DMS53 (cell line): ENCODE measurements at regions not wholly inside any gene's neighbourhood (a gene's known extent, or its start where the extent isn't known, plus 50 kb on each side); places are given as distances from the start of the nearest gene placed in this dataset.

Experiments used
- DNase-seq: peaks from one replicate; lab custom pipeline; 2025; lab: John Stamatoyannopoulos, UW

- no peak for DNase-seq
These were observed 92.3 kb upstream of the ESRRG start for GRCh38 chr1:216815260-216816131.

DNA sequence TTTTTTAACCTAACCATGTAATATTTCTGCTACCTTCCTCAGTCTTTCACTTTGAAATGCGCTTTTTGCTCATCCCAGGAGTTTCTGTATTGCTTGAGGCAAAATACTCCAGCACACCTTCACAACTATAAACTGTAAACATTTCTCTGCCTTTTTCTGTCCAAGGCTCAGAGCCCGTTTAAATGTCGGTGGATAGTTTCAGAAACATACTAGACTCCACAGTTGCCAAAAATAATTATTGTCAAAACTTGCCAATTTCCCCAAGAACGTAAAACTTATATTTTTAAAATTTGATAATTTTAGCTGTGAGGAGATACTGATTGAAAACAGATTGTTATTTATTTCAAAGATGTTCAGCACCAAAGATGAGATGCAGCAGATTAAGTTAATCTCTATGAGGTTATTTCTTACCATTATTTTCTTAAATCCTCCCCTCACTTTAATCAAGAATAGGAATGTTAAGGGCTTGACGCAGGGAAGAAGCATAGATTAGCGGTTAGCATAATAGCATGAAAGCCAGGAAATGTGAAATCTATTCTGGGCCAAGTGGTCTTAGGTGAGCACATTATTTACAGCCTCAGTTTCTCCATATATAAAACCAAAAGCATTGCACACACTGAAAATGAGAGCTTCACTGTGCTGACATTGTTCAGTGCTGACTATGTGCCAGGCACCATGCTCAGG lies 91.5 kb upstream of the ESRRG start:
- DNase-seq = no peak

GRCh38 chr1:216812966-216813365 lies 89.7 kb upstream of the ESRRG start:
- no peak for DNase-seq

DNA sequence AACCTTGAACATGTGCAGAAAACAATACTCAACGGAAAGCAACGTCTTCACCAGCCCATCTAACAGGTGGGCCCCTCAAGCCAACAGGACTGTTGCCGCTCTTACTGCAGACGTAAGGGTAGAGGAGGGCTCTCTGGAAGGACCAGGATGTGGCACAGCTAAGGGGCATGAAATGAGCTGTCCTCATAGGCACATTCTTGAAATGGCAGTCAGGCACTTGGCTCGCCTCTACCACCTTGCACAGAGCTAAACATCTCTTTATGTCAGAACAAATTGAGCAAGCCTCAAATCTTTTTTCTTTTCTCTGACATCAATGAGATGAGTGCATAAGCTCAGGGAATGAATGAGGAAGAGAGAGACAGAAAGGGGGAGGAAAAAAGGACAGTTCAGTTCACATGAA lies 86.4 kb upstream of the ESRRG start:
- DNase-seq = no peak

GRCh38 chr1:216807696-216808095 lies 84.5 kb upstream of the ESRRG start:
- no peak for DNase-seq

- no peak for DNase-seq
These were observed 82.7 kb upstream of the ESRRG start for GRCh38 chr1:216805953-216806352.

DNA sequence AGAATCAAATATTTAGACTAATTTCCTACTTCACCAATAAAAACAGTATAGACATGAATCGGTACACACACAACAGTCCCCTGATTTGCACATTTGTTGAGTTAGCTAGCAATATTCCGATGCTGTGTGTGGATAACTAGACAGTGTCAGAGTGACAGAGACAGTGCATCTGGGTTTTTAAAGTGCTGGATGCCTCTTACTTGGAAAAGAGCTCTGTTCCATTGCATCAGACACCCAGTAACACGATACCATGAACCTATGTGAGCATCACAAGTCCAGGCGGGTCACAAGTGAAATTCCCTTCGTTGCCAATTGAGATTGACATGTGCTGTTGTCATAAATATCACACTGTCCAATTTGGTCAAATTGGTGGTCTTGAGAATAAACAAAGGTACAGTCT lies 82.0 kb upstream of the ESRRG start:
- DNase-seq = no peak

- no peak for DNase-seq
These were observed 80.9 kb upstream of the ESRRG start for GRCh38 chr1:216804111-216804510.

DNA sequence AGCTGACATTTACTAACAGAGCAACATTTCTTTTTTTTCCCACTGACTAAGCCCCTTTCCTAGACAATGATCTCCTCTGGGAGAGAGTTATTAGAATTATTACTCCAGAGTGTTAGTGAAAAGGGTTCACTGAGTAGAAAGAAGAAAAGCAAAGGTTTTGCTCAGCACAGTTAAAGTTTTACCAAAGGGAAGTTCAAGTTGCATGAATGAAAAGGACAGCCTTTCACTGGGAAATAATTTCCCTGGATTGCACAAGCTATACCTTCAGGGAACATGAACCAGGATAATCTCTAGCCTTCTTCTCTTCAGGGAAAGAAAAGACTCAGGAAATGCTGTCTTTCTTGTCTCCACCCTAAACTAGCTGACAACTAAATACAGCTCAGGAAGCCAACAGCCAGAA lies 71.4 kb upstream of the ESRRG start:
- DNase-seq = no peak

- no peak for DNase-seq
These were observed 70.7 kb upstream of the ESRRG start for GRCh38 chr1:216793973-216794372.

DNA sequence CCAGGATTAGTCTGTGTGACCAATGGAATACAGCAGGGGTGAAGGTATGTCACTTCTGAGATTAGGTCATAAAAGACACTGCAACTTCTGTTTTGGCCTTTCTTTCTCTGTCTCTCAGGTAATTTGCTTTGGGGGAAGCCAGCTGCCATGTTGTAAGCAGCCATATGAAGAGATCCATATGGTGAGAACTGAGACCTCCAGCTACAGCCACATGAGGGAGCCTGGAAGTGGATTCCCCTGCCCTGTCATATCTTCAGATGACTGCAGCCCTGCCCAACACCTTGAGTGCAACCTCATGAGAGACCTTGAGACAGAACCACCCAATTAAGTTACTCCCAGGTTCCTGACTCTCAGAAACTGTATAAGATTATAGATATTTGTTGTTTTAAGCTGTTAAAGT lies 70.1 kb upstream of the ESRRG start:
- DNase-seq = no peak

DNA sequence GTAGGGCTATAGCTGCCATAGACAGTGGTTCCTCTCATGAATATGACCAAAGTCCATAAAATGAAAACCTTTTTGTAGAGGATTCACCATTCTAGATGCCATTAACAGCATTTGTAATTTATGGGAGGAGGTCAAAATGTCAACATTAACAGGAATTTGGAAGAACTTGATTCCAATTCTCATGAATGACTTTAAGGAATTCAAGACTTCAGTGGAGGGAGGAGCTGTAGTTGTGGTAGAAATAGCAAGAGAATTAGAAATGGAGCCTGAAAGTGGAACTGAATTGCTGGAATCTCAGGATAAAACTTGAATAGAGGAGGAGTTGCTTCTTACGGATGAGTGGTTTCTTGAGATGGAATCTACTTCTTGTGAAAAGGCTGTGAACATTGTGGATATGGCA lies 65.4 kb upstream of the ESRRG start:
- DNase-seq = no peak

DNA sequence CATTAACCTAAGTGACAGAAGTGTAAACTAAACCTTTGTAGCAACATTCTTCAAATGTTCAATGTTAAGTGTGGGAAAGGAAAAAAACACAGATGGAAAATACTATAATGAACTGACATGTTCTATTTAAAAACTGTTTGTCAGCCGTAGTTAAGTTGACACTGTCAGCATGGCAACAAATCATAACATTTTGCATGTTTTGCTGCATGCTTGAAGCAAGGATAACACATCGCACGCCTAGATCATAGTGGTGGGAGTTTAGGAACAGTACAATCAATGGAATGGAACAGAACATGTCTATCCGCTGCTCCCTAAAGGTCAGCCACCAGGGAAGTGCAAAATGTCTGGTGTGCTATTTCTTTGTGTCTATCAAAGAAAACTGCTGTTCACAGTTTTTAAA lies 62.5 kb upstream of the ESRRG start:
- peak; percentile 14 for DNase-seq

GRCh38 chr1:216785221-216785620 lies 62.0 kb upstream of the ESRRG start:
- no peak for DNase-seq

DNA sequence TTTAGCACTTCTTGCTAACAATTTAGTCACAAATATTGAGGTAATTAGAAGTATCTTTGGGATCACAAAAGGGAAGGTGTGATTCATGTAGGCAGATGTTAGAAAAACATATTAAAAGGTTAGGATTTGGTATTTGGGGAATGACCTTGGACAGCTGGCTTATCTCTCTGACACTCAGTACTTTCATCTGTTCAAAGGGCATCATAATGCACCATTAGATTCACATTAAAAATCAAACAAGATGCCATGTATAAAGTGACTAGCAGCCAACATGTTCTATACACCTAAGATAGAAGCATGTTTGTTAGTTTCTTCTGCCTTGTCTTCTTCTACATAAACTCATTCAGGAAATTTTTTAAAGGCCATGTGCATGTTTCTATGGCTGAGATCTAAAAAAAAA lies 56.5 kb upstream of the ESRRG start:
- DNase-seq = no peak

- DNase-seq = no peak
These were observed 55.5 kb upstream of the ESRRG start for GRCh38 chr1:216778737-216779136.

- DNase-seq = no peak
These were observed 53.9 kb upstream of the ESRRG start for GRCh38 chr1:216777148-216777547.
